GM13977 (cell line): ENCODE measurements at regions not wholly inside any gene's neighbourhood (a gene's known extent, or its start where the extent isn't known, plus 50 kb on each side); places are given as distances from the start of the nearest gene placed in this dataset.

Source experiments
- DNase-seq: peaks from one replicate; pipeline ENCODE4 v3.0.0; 2012; ENCODE audit warnings: low spot score
- in situ Hi-C: fragments of 300-500 bp; cut with MboI; formaldehyde crosslinking; loops from one replicate; pipeline ENCODE4 v1.12.0; 2022; ENCODE audit warnings: low sequenced_read_pairs, low pct_unique_long_range_greater_than_20kb, mixed read lengths, inconsistent platforms; ENCODE audit not compliant: unreplicated experiment
- TF ChIP-seq, protein P1 (sequence below): IDR thresholded peaks from 2 replicates; pipeline ENCODE4 v1.5.1; 2012; ENCODE audit warnings: mild to moderate bottlenecking, control low read depth; ENCODE audit not compliant: insufficient read depth; ENCODE audit errors: extremely low read depth, missing control alignments

DNA sequence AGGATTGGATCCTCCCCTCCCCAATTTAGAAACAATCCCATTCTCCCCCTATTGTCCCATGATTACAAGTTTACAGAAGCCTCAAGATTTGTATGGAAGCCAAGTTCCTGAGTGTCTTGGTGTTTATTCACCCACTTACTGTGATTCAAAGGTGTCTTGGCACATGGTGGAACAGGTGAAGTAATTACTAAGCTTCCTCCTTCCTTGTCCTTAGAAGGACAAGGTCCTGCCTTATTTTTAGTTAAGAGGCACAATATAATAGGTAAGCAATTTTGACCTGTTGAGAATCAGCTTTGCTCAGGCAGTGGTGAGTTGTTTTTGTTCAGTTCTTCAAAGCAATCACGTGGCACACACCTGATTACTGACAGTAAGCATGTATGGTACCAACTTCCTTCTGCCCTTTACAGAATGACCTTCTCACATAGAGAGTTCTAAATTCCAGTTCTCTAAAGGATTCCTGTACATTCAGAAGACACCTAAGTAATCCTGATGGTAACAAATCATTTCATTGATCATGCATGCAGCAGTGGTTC lies 60.7 kb upstream of the SLC13A1 start:
- in situ Hi-C loops, result no loop called here
- no peak for DNase-seq
- TF ChIP-seq, protein P1, sequence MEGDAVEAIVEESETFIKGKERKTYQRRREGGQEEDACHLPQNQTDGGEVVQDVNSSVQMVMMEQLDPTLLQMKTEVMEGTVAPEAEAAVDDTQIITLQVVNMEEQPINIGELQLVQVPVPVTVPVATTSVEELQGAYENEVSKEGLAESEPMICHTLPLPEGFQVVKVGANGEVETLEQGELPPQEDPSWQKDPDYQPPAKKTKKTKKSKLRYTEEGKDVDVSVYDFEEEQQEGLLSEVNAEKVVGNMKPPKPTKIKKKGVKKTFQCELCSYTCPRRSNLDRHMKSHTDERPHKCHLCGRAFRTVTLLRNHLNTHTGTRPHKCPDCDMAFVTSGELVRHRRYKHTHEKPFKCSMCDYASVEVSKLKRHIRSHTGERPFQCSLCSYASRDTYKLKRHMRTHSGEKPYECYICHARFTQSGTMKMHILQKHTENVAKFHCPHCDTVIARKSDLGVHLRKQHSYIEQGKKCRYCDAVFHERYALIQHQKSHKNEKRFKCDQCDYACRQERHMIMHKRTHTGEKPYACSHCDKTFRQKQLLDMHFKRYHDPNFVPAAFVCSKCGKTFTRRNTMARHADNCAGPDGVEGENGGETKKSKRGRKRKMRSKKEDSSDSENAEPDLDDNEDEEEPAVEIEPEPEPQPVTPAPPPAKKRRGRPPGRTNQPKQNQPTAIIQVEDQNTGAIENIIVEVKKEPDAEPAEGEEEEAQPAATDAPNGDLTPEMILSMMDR, result no peak

DNA sequence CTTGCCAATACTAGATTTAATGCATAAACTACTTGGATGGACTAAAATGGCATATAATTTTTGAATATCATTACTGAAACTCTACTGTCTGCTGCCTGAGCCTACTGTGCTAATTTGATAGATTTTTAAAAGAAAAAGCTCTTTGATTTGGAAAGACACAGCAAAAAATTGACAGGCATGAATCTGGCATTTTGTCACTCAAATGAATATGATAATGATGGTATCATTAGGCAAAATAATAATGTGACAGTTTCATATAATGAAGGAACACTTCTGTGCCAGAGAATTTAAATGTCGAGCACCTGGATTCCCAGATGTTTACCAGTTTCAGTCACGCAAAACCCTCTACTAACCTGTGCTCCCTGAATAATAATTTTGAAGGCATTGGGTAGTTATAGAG lies 60.0 kb upstream of the SLC13A1 start:
- in situ Hi-C loops, result no loop called here
- TF ChIP-seq, protein P1, result no peak
- no peak for DNase-seq
